C4-2B (cell line): ENCODE measurements at regions not wholly inside any gene's neighbourhood (a gene's known extent, or its start where the extent isn't known, plus 50 kb on each side); places are given as distances from the start of the nearest gene placed in this dataset.

Source experiments
- CTCF ChIP-seq: fragments of 450-650 bp; conservative IDR thresholded peaks from 2 replicates; pipeline ENCODE4 v1.5.1; 2017; ENCODE audit warnings: mild to moderate bottlenecking
- ZFX ChIP-seq: fragments of 450-650 bp; IDR thresholded peaks from 2 replicates; pipeline ENCODE4 v1.6.1; 2017

- TF ChIP-seq CTCF (no peak), ZFX (no peak)
Measured at GRCh38 chr1:45258059-45258650, 51.8 kb upstream of the ZSWIM5 start.
